ENCODE measurements at regions not wholly inside any gene's neighbourhood (a gene's known extent, or its start where the extent isn't known, plus 50 kb on each side); places are given as distances from the start of the nearest gene placed in this dataset.

DNA sequence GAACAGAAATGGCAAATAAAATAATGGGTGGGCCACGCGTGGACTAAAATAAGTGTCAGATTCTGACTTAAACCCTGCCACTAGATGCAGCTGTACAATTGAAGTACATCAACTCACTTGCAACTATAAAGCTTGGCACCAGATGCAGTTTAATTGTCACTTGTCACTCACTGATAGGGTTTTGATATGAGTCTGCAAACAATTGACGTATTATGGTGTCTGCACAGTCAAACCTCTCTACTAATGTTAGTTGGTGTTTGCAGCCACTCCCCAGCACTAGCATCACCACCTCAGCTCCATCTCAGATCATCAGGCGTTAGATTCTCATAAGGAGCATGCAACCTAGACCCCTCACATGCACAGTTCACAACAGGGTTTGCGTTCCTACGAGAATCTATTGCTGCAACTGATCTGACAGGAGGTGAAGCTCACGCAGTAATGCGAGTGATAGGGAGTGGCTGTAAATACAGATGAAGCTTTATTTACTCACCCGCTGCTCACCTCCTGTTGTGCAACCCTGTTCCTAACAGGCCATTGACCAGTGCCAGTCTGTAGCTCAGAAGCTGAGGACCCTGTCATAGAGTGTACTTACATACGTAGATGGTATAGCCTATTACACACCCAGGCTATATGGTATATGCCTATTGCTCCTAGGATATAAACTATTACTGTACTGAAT is 72.1 kb upstream of the SEMA6A start:
- Histone ChIP-seq H3K4me3 (no peak overlapping the region), H3K36me3 (no peaks in the 10 kb centered on the region), H3K9me3 (no peaks in the 10 kb centered on the region), H3K27ac (no peak overlapping the region), H3K27me3 (no peaks in the 10 kb centered on the region), H3K4me1 (no peaks in the 10 kb centered on the region)
- DNase-seq (ENCODE audit: low spot score in 2 of 2) = no peak
- 89% methylated on average over 10 of the region's 10 CpGs for WGBS
- TF ChIP-seq, protein P1, sequence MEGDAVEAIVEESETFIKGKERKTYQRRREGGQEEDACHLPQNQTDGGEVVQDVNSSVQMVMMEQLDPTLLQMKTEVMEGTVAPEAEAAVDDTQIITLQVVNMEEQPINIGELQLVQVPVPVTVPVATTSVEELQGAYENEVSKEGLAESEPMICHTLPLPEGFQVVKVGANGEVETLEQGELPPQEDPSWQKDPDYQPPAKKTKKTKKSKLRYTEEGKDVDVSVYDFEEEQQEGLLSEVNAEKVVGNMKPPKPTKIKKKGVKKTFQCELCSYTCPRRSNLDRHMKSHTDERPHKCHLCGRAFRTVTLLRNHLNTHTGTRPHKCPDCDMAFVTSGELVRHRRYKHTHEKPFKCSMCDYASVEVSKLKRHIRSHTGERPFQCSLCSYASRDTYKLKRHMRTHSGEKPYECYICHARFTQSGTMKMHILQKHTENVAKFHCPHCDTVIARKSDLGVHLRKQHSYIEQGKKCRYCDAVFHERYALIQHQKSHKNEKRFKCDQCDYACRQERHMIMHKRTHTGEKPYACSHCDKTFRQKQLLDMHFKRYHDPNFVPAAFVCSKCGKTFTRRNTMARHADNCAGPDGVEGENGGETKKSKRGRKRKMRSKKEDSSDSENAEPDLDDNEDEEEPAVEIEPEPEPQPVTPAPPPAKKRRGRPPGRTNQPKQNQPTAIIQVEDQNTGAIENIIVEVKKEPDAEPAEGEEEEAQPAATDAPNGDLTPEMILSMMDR (IDR thresholded peaks at IDR 0.05) = no peak
- TF ChIP-seq POLR2AphosphoS5 (IDR thresholded peaks at IDR 0.05) (no peak), POLR2A (IDR thresholded peaks at IDR 0.05) (no peak), EP300 (IDR thresholded peaks at IDR 0.05) (no peak)

- no peak overlapping the region for H3K27ac ChIP-seq
- 96% methylated on average over 1 of the region's 1 CpG for WGBS
- no peaks in the 10 kb centered on the region for H3K9me3 ChIP-seq
Measured at GRCh38 chr5:116645627-116646026, 71.0 kb upstream of the SEMA6A start.

GRCh38 chr5:116640236-116640635 is 65.6 kb upstream of the SEMA6A start:
- Histone ChIP-seq H3K36me3 (no peaks in the 10 kb centered on the region), H3K27me3 (no peaks in the 10 kb centered on the region), H3K4me1 (no peaks in the 10 kb centered on the region), H3K27ac (no peak overlapping the region), H3K4me3 (no peak overlapping the region), H3K9me3 (no peaks in the 10 kb centered on the region)
- DNase-seq (ENCODE audit: low spot score in 2 of 2) = no peak
- TF ChIP-seq, protein P1 (IDR thresholded peaks at IDR 0.05) = no peak
- TF ChIP-seq EP300 (IDR thresholded peaks at IDR 0.05) (no peak), POLR2A (IDR thresholded peaks at IDR 0.05) (no peak), POLR2AphosphoS5 (IDR thresholded peaks at IDR 0.05) (no peak)

More at GRCh38 chr5:116645627-116646026, 71.0 kb upstream of the SEMA6A start:
- H3K4me3 ChIP-seq = no peak overlapping the region
- TF ChIP-seq, protein P1 (IDR thresholded peaks at IDR 0.05) = no peak
- TF ChIP-seq POLR2AphosphoS5 (IDR thresholded peaks at IDR 0.05) (no peak), EP300 (IDR thresholded peaks at IDR 0.05) (no peak), POLR2A (IDR thresholded peaks at IDR 0.05) (no peak)
- H3K4me1 ChIP-seq = no peaks in the 10 kb centered on the region
- no peak for DNase-seq (ENCODE audit: low spot score in 2 of 2)
- no peaks in the 10 kb centered on the region for H3K36me3 ChIP-seq
- no peaks in the 10 kb centered on the region for H3K27me3 ChIP-seq

GRCh38 chr5:116637149-116637740 is 62.6 kb upstream of the SEMA6A start:
- 47% methylated on average over 4 of the region's 4 CpGs for WGBS
- DNase-seq (ENCODE audit: low spot score in 2 of 2) = no peak
- H3K9me3 ChIP-seq = no peaks in the 10 kb centered on the region
- H3K27me3 ChIP-seq = no peaks in the 10 kb centered on the region
- no peak for TF ChIP-seq POLR2AphosphoS5 (IDR thresholded peaks at IDR 0.05)
- no peak for TF ChIP-seq EP300 (IDR thresholded peaks at IDR 0.05)
- no peak for TF ChIP-seq POLR2A (IDR thresholded peaks at IDR 0.05)
- TF ChIP-seq, protein P1 (IDR thresholded peaks at IDR 0.05) = no peak
- H3K27ac ChIP-seq = no peak overlapping the region
- H3K4me3 ChIP-seq = no peak overlapping the region
- H3K36me3 ChIP-seq = no peaks in the 10 kb centered on the region
- H3K4me1 ChIP-seq = no peaks in the 10 kb centered on the region

GRCh38 chr5:116632890-116633289 is 58.3 kb upstream of the SEMA6A start:
- TF ChIP-seq EP300 (IDR thresholded peaks at IDR 0.05) (no peak), POLR2A (IDR thresholded peaks at IDR 0.05) (no peak), POLR2AphosphoS5 (IDR thresholded peaks at IDR 0.05) (no peak)
- TF ChIP-seq, protein P1 (IDR thresholded peaks at IDR 0.05) = no peak
- Histone ChIP-seq H3K36me3 (no peaks in the 10 kb centered on the region), H3K27me3 (no peaks in the 10 kb centered on the region), H3K9me3 (no peaks in the 10 kb centered on the region), H3K4me1 (no peaks in the 10 kb centered on the region), H3K27ac (no peak overlapping the region), H3K4me3 (no peak overlapping the region)
- WGBS = 87% methylated on average over 4 of the region's 4 CpGs
- no peak for DNase-seq (ENCODE audit: low spot score in 2 of 2)
